ENCODE measurements at regions not wholly inside any gene's neighbourhood (a gene's known extent, or its start where the extent isn't known, plus 50 kb on each side); places are given as distances from the start of the nearest gene placed in this dataset.

DNA sequence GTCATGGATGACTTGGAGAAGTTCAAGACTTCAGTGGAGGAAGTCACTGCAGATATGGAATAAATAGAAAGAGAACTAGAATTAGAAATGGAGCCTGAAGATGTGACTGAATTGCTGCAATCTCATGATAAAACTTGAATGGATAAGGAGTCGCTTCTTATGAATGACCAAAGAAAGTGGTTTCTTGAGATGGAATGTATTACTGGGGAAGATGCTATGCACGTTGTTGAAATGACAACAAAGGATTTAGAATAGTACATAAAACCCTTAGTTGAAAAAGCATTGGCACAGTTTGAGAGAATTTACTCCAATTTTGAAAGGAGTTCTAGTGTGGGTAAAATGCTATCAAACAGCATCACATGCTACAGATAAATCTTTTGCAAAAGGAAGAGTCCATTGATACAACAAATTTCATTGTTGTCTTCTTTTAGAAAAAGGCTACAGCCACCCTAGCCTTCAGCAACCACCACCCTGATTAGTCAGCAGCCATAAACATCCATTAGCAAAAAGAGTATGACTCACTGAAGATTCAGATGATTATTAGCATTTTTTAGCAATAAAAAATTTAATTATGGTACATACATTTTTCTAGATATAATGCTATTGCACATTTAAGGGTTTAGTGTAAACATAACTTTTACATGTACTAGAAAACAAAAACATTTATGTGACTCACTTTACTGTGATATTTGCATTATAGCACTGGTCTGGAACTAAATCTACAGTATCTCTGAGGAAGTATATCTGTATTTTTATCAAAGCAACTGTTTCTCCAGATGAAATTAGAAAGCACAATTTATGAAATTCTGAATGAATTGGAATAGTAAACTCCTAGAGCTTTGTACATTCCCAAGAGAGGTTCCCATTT lies 110.5 kb upstream of the TACR1 start:
- Histone ChIP-seq H3K27me3 (ENCODE audit: control insufficient read depth in 2 of 2, insufficient read depth in 2 of 2, low read length in 2 of 2) (no peaks in the 10 kb centered on the region), H3K9me3 (replicated peaks in 1 of 2; ENCODE audit: control insufficient read depth in 1 of 2, insufficient read depth in 1 of 2, low read length in 2 of 2) (no peaks in the 10 kb centered on the region), H3K36me3 (replicated peaks in 1 of 2; ENCODE audit: control insufficient read depth in 1 of 2, insufficient read depth in 2 of 2, low read length in 2 of 2) (no peaks in the 10 kb centered on the region), H3K9ac (ENCODE audit: insufficient read depth, low read length, poor library complexity, severe bottlenecking) (no peak overlapping the region), H3K27ac (ENCODE audit: low read depth in 1 of 2, low read length in 2 of 2) (no peak overlapping the region), H3K4me3 (replicated peaks in 1 of 3; ENCODE audit: low read depth in 2 of 3, low read length in 3 of 3) (no peak overlapping the region), H3K4me1 (ENCODE audit: control insufficient read depth in 1 of 2, insufficient read depth in 2 of 2, low read length in 2 of 2) (no peaks in the 10 kb centered on the region), H4K20me1 (ENCODE audit: insufficient read depth, low read length) (no peaks in the 10 kb centered on the region), H3K79me2 (ENCODE audit: insufficient read depth, low read length) (no peaks in the 10 kb centered on the region), H2AFZ (ENCODE audit: insufficient read depth, low read depth, low read length, poor library complexity, severe bottlenecking) (no peak overlapping the region), H3K4me2 (replicated peaks; ENCODE audit: extremely low read depth, low read length, poor library complexity, severe bottlenecking) (no peak overlapping the region)
- peaks cover 0 to 2% (median 2%) of the 10 kb centered on the region in 3 donors for H3K27me3 Mint-ChIP-seq (ENCODE audit: low read depth in 3 of 3)
- no peak overlapping the region for H3K27ac Mint-ChIP-seq
- DNase-seq: no peak
- H3K4me1 Mint-ChIP-seq: no peaks in the 10 kb centered on the region
- H3K36me3 Mint-ChIP-seq: no peaks in the 10 kb centered on the region
- intact Hi-C loops (cut with micrococcal nuclease): no loop called here
- TF ChIP-seq, protein P1, sequence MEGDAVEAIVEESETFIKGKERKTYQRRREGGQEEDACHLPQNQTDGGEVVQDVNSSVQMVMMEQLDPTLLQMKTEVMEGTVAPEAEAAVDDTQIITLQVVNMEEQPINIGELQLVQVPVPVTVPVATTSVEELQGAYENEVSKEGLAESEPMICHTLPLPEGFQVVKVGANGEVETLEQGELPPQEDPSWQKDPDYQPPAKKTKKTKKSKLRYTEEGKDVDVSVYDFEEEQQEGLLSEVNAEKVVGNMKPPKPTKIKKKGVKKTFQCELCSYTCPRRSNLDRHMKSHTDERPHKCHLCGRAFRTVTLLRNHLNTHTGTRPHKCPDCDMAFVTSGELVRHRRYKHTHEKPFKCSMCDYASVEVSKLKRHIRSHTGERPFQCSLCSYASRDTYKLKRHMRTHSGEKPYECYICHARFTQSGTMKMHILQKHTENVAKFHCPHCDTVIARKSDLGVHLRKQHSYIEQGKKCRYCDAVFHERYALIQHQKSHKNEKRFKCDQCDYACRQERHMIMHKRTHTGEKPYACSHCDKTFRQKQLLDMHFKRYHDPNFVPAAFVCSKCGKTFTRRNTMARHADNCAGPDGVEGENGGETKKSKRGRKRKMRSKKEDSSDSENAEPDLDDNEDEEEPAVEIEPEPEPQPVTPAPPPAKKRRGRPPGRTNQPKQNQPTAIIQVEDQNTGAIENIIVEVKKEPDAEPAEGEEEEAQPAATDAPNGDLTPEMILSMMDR (IDR thresholded peaks at IDR 0.05): no peak
- no peak overlapping the region for H3K4me3 Mint-ChIP-seq
- peaks cover 0 to 1% (median 0%) of the 10 kb centered on the region in 7 donors for H3K9me3 Mint-ChIP-seq
- whole genome bisulfite sequencing (ENCODE audit: insufficient coverage): 92% methylated on average over 2 of the region's 2 CpGs

DNA sequence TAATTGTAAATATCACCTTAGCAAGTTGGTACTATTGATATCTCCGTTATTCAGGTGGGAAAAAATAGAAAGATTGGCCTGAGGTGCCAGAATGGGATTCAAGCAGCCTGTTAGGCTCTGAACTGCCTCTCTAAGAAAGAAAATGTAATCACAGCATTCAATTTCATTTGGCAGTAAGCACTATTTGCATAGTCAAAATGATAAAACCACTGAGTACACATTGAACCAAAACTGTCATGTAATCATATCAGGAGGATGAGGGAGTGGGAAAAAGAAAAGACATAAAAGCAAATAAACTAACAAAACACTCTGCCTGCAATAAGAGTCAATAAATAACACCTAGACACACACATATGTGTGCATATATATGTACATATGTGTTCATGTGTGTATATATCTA lies 103.9 kb upstream of the TACR1 start:
- no peak overlapping the region for H3K9ac ChIP-seq (ENCODE audit: insufficient read depth, low read length, poor library complexity, severe bottlenecking)
- H3K4me2 ChIP-seq (replicated peaks; ENCODE audit: extremely low read depth, low read length, poor library complexity, severe bottlenecking): no peak overlapping the region
- no peak overlapping the region for H3K27ac Mint-ChIP-seq
- H3K27me3 Mint-ChIP-seq (ENCODE audit: low read depth in 3 of 3): peaks cover 0 to 1% (median 0%) of the 10 kb centered on the region in 3 donors
- no peak overlapping the region for H3K4me3 ChIP-seq (replicated peaks in 1 of 3; ENCODE audit: low read depth in 2 of 3, low read length in 3 of 3)
- H3K36me3 Mint-ChIP-seq: no peaks in the 10 kb centered on the region
- DNase-seq: no peak
- peaks cover 0 to 3% (median 0%) of the 10 kb centered on the region in 7 donors for H3K9me3 Mint-ChIP-seq
- no peaks in the 10 kb centered on the region for H3K27me3 ChIP-seq (ENCODE audit: control insufficient read depth in 2 of 2, insufficient read depth in 2 of 2, low read length in 2 of 2)
- no peaks in the 10 kb centered on the region for H4K20me1 ChIP-seq (ENCODE audit: insufficient read depth, low read length)
- H3K4me1 Mint-ChIP-seq: no peaks in the 10 kb centered on the region
- TF ChIP-seq, protein P1 (IDR thresholded peaks at IDR 0.05): no peak
- no peak overlapping the region for H3K4me3 Mint-ChIP-seq
- H3K36me3 ChIP-seq (replicated peaks in 1 of 2; ENCODE audit: control insufficient read depth in 1 of 2, insufficient read depth in 2 of 2, low read length in 2 of 2): no peaks in the 10 kb centered on the region
- no peak overlapping the region for H2AFZ ChIP-seq (ENCODE audit: insufficient read depth, low read depth, low read length, poor library complexity, severe bottlenecking)
- no CpG with 5 or more reads among the region's 1 CpG for WGBS (ENCODE audit: insufficient coverage)
- no peaks in the 10 kb centered on the region for H3K79me2 ChIP-seq (ENCODE audit: insufficient read depth, low read length)
- no peak overlapping the region for H3K27ac ChIP-seq (ENCODE audit: low read depth in 1 of 2, low read length in 2 of 2)
- intact Hi-C loops (cut with micrococcal nuclease): no loop called here
- no peaks in the 10 kb centered on the region for H3K4me1 ChIP-seq (ENCODE audit: control insufficient read depth in 1 of 2, insufficient read depth in 2 of 2, low read length in 2 of 2)
- no peaks in the 10 kb centered on the region for H3K9me3 ChIP-seq (replicated peaks in 1 of 2; ENCODE audit: control insufficient read depth in 1 of 2, insufficient read depth in 1 of 2, low read length in 2 of 2)
